ENCODE measurements at regions not wholly inside any gene's neighbourhood (a gene's known extent, or its start where the extent isn't known, plus 50 kb on each side); places are given as distances from the start of the nearest gene placed in this dataset.
"Not testable (repeated sequence)": the region's sequence is repeated elsewhere in the genome, so short reads cannot be mapped to it uniquely, and the experiment has no call there.

DNA sequence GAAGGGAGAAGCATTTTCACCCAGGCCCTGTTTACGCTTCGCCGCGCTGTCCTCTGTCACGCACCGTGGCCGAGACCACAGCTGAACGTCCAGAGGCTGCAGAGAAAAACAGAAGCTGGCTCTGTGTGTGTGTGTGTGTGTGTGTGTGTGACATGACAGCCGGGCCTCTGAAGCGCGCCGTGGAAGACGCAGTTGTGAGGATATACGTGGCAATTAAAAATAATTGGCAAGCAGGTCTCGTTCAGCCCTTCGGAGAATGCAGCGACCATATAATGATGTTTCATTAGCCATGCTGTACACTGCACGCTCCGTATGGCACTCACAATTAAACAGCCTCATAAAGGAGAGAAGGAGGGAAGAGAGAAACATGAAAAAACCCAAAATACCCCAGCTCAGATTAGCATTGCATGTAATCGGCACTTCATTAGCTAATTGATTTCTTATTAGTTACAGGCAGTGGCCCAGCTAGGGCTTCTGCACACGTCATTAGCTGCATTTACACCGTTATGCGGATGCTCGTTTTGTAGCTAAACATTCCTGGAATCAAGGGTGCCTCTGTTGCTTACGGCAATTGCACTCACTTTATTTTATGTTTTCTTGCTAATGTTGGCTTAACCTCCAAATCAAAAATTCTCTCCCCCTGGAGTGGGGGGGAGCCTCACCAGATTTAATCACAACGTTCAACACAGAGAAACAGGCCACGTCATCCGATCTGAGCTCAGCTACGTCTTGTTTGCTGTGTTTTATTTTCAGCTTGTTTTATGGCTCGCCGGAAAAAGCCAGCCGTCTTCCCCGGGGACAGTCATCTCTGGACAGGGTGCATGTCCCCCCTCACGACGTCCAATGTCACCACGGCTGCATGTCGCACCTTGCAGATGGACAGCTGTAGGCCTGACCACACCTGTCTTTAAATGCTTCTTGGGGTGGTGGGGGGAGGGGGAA is 74.6 kb upstream of the SHOX start:
- no peak for DNase-seq

DNA sequence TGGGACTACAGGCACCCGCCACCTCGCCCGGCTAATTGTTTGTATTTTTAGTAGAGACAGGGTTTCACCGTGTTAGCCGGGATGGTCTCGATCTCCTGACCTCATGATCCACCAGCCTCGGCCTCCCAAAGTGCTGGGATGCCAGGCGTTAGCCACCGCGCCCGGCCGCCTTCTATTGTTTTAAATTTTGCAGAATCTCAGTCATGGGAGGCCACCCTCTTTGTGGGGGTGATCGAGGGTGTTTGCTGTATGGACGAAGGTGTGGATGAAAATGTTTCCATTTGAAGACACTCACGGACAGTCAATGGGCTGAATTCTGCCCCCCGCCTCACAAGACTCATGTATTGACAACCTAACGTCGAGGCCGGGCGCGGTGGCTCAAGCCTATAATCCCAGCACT is 73.0 kb upstream of the SHOX start:
- DNase-seq, result not testable (repeated sequence)

DNA sequence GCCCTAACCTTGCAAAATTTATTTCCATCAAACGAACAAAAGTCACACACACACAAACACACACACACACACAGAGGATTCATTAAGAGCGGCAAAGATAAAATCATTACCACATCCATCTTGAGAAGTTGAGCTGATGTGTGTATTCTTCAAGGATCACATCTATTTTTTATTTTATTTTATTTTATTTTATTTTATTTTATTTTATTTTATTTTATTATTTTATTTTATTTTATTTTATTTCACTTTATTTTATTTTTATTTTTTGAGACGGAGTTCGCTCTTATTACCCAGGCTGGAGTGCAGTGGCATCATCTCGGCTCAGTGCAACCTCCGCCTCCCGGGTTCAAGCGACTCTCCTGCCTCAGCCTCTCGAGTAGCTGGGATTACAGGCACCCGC is 71.3 kb upstream of the SHOX start:
- not testable (repeated sequence) for DNase-seq

DNA sequence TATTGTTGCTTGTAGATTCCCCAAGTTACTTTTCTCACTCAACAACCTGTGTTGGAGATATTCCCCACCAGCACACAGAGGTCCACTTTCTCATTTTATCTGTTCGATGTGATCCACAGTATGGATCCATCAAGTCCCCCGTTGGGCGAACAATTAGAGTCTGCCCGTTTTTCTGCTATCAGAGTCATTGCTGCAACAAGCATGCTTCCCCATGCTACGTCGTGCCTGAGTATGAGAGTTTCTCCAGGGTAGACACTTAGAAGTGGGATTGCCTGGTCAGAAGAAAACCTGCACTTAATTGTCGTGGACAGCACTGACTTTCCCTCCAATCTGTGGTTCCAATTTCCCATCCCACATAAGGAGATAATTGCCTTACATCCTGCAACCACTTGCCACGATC is 62.7 kb upstream of the SHOX start:
- no peak for DNase-seq

DNA sequence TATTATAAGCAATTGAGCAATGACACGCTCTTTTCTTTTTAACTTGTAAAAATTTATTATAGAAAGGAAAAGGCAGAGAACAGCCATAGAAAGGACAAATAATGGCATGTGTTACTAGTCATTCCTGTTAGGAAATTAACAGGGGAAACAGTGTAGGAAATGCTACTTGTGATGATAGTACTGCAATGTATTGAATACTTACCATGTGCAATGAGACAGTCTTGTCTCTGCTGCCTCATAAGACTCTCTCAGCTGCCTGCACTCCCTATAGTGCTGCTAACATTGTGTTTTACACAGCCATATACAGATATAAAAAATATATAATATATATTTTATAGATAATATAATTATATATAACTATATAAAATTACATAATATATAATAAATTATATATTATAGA is 62.3 kb upstream of the SHOX start:
- no peak for DNase-seq

DNA sequence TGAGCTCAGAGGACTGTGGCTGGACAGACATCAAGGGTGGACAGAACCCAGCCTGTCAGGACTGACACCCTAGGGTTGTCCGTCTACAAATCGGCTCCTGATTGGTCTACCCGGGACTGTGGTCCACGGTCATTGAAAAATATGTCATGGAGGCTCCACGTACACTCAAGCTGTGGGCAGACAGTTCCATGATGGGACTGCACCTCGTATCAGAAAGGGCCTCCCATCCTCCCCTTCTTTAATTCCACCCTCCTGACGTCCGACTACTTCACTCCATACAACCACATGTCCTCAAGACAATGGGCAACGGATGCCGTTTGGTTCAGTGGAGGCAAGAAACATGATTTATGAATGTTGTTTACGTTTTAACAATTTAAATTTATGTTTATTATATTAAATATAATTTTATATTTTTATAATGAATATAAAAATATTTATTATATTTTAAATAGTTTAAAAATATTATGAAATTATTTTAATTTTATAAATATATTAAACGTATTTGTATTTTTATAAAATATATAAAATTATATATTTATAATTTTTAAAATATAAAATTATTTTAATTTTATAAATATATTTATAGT is 58.0 kb upstream of the SHOX start:
- no peak for DNase-seq

DNA sequence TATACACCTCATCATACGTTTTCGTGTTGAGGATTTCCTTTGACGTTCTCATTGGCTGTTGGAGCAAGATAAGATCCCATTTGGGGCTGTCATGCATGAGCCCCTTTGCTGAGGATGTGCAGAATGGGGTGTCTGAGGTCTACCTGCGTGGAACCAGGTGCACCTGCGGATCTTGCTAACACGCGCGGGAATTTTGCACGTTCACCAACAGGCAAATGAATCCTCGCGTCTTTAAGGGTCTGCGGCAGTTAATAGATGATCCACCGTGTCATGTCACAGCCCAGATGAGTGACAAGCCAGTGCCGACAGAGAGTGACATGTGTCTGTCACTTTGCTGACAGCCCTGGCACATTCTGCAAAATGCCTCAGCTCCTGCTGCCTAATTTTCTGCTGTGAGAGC is 56.3 kb upstream of the SHOX start:
- no peak for DNase-seq

DNA sequence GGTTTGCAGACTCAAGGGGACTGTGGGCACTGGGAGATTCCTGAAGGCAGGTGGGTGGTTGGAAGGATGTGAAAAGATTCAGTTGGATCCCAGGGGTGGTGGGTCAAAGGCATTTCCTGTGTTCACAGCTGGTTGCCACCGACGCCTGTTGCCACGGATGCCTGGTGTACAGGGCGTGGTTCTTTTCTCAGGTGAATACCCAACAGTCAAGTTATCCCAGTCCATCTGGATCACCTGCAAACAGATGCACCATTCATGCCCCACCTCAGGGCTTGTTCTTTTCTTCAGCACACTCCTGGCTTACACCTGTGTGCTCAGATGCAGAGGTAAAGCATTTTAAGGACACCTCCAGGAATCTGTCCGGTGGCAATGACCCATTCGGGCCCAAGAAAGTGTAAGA is 55.8 kb upstream of the SHOX start:
- DNase-seq, result no peak

DNA sequence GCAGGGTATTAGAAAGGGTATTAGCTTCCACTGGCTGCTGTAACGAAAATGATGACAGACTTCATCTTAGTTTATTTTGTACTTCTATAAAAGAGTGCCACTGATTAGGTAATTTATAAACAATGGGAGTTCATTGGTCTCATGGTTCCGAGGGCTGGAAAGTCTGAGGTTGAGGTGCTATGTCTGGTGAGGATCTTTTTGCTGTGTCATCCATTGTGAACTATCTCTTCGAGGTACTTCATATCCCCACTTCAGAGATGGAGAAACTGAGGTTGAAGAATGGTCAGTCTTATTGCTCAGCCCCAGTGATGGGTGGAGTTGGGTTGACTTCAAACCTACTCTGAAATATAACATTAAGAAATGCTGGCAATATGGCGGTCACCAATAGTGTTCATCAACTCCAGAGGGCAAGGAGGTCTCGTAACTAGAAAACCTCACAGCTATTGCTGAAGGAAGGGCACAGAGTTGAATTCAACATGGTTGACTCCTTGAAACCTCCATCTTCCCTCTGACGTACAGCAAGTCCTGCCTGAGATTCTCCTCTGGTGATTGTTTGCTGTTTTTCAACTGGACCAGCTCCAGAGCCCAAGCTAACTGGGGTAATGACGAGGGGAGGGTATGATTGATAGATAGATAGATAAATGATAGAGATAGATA is 53.6 kb upstream of the SHOX start:
- DNase-seq, result no peak

DNA sequence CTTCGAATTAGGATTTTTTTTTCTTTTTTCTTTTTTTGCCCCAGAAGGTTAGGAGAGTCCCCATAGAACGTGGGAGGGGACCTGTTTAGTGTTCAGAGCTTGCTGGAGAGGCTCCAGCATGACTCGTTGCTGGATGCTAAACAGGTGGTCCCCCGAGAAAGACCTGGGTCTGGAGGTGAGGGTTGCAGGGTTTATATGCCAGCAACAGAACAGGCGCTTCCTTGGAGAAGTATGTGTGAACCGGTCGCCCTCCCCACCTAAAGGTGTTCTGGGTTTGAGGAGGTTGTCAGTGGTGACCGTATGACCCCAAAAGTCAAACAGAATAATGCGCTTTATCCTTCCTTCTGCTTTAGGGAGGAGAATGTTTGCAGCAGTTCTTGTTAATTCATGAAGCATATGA is 52.1 kb upstream of the SHOX start:
- DNase-seq, result no peak

DNA sequence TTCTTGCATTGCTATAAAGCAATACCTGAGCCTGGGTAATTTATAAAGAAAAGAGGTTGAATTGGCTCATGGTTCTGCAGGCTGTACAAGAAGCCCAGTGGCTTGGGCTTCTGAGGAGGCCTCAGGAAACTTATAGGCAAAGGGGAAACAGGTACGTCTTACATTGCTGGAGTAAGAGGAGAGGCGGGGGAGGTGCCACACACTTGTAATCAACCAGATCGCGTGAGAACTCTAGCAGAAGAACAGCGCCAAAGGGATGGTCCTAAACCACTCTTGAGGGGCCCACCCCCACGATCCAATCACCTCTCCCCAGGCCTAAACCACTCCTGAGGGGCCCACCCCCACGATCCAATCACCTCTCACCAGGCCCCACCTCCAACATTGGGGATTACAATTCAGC is 50.6 kb upstream of the SHOX start:
- no peak for DNase-seq
